AG08396 (cell line): ENCODE measurements at regions not wholly inside any gene's neighbourhood (a gene's known extent, or its start where the extent isn't known, plus 50 kb on each side); places are given as distances from the start of the nearest gene placed in this dataset.

Experiments used
- DNase-seq: peaks from one replicate; pipeline ENCODE4 v3.0.0; 2012; ENCODE audit warnings: low spot score, mixed read lengths

- no peak for DNase-seq
These were observed 105.9 kb downstream of the CPZ start for GRCh38 chr4:8698341-8699062.

GRCh38 chr4:8697826-8698225, 105.3 kb downstream of the CPZ start:
- no peak for DNase-seq

GRCh38 chr4:8696369-8697127, 104.0 kb downstream of the CPZ start:
- DNase-seq: no peak

- no peak for DNase-seq
These were observed 103.0 kb downstream of the CPZ start for GRCh38 chr4:8695237-8696219.

- DNase-seq: no peak
These were observed 102.1 kb downstream of the CPZ start for GRCh38 chr4:8694651-8695151.

GRCh38 chr4:8694226-8694625, 101.7 kb downstream of the CPZ start:
- DNase-seq: no peak

- no peak for DNase-seq
These were observed 98.7 kb downstream of the CPZ start for GRCh38 chr4:8691151-8691775.

GRCh38 chr4:8690216-8691150, 97.9 kb downstream of the CPZ start:
- no peak for DNase-seq

GRCh38 chr4:8689741-8690140, 97.2 kb downstream of the CPZ start:
- no peak for DNase-seq

- DNase-seq: no peak
These were observed 96.4 kb downstream of the CPZ start for GRCh38 chr4:8688908-8689445.

GRCh38 chr4:8688041-8688907, 95.7 kb downstream of the CPZ start:
- DNase-seq: peak; percentile 49

- no peak for DNase-seq
These were observed 94.5 kb downstream of the CPZ start for GRCh38 chr4:8687083-8687482.

GRCh38 chr4:8685831-8686230, 93.3 kb downstream of the CPZ start:
- DNase-seq: no peak

GRCh38 chr4:8683462-8683861, 90.9 kb downstream of the CPZ start:
- DNase-seq: no peak

- no peak for DNase-seq
These were observed 90.2 kb downstream of the CPZ start for GRCh38 chr4:8682725-8683124.

GRCh38 chr4:8682296-8682695, 89.7 kb downstream of the CPZ start:
- DNase-seq: no peak

- no peak for DNase-seq
These were observed 88.8 kb downstream of the CPZ start for GRCh38 chr4:8681391-8681790.

GRCh38 chr4:8679032-8679431, 86.5 kb downstream of the CPZ start:
- no peak for DNase-seq

- no peak for DNase-seq
These were observed 84.1 kb downstream of the CPZ start for GRCh38 chr4:8676676-8677075.
